Bronchial epithelial cell (primary cell): ENCODE measurements at regions not wholly inside any gene's neighbourhood (a gene's known extent, or its start where the extent isn't known, plus 50 kb on each side); places are given as distances from the start of the nearest gene placed in this dataset.

Source experiments
- DNase-seq: peaks from one replicate; pipeline ENCODE4 v3.0.0-alpha.2; 2010; ENCODE audit warnings: low read depth
- FAIRE-seq: peaks from 2 replicates; lab custom pipeline; 2011; peaks lifted over from hg19 to GRCh38; lab: Jason Lieb, UNC
- H3K27me3 ChIP-seq: 2 replicates; pipeline ENCODE4 v1.5.1; 2011; ENCODE audit warnings: low read length; ENCODE audit not compliant: control insufficient read depth, insufficient read depth
- H3K36me3 ChIP-seq: 2 replicates; pipeline ENCODE4 v1.5.1; 2011; ENCODE audit warnings: low read length; ENCODE audit not compliant: control insufficient read depth, insufficient read depth
- H3K4me3 ChIP-seq: 2 replicates; pipeline ENCODE4 v1.5.1; 2011; ENCODE audit warnings: mild to moderate bottlenecking, low read depth, low read length, control low read depth
- CTCF ChIP-seq: IDR thresholded peaks from 2 replicates; pipeline ENCODE4 v1.5.1; 2011; ENCODE audit warnings: mild to moderate bottlenecking, moderate library complexity, low read length, control low read depth, inconsistent platforms; ENCODE audit not compliant: insufficient read depth, severe bottlenecking

- no peak for FAIRE-seq
- Histone ChIP-seq H3K4me3 (no peak overlapping the region), H3K36me3 (no peaks in the 10 kb centered on the region), H3K27me3 (no peaks in the 10 kb centered on the region)
- DNase-seq: no peak
- TF ChIP-seq CTCF: no peak
Measured at GRCh38 chr3:167114619-167115018, 265.5 kb downstream of the ZBBX start.

GRCh38 chr3:167113035-167113830, 266.9 kb downstream of the ZBBX start:
- FAIRE-seq: no peak
- no peak for TF ChIP-seq CTCF
- Histone ChIP-seq H3K4me3 (no peak overlapping the region), H3K27me3 (no peaks in the 10 kb centered on the region), H3K36me3 (no peaks in the 10 kb centered on the region)
- no peak for DNase-seq

GRCh38 chr3:167110901-167111300, 269.2 kb downstream of the ZBBX start:
- DNase-seq (peak; percentile 3), FAIRE-seq (no peak)
- Histone ChIP-seq H3K36me3 (no peaks in the 10 kb centered on the region), H3K4me3 (no peak overlapping the region), H3K27me3 (no peaks in the 10 kb centered on the region)
- no peak for TF ChIP-seq CTCF

GRCh38 chr3:167109746-167110145, 270.4 kb downstream of the ZBBX start:
- no peaks in the 10 kb centered on the region for H3K27me3 ChIP-seq
- no peak overlapping the region for H3K4me3 ChIP-seq
- TF ChIP-seq CTCF: no peak
- H3K36me3 ChIP-seq: no peaks in the 10 kb centered on the region
- DNase-seq (no peak), FAIRE-seq (no peak)

GRCh38 chr3:167106456-167106855, 273.6 kb downstream of the ZBBX start:
- Histone ChIP-seq H3K4me3 (no peak overlapping the region), H3K27me3 (no peaks in the 10 kb centered on the region), H3K36me3 (no peaks in the 10 kb centered on the region)
- DNase-seq: no peak
- FAIRE-seq: no peak
- TF ChIP-seq CTCF: no peak

GRCh38 chr3:167102071-167102470, 278.0 kb downstream of the ZBBX start:
- FAIRE-seq (no peak), DNase-seq (no peak)
- H3K4me3 ChIP-seq: no peak overlapping the region
- H3K27me3 ChIP-seq: no peaks in the 10 kb centered on the region
- TF ChIP-seq CTCF: no peak
- no peaks in the 10 kb centered on the region for H3K36me3 ChIP-seq
